GM19043 (cell line): ENCODE measurements at regions not wholly inside any gene's neighbourhood (a gene's known extent, or its start where the extent isn't known, plus 50 kb on each side); places are given as distances from the start of the nearest gene placed in this dataset.
"Not testable (repeated sequence)": the region's sequence is repeated elsewhere in the genome, so short reads cannot be mapped to it uniquely, and the experiment has no call there.

Source experiments
- ATAC-seq: cut with Tn5 transposase; IDR thresholded peaks from one replicate; pipeline ENCODE4 v1.9.1; 2021; ENCODE audit warnings: low read depth; ENCODE audit not compliant: unreplicated experiment

DNA sequence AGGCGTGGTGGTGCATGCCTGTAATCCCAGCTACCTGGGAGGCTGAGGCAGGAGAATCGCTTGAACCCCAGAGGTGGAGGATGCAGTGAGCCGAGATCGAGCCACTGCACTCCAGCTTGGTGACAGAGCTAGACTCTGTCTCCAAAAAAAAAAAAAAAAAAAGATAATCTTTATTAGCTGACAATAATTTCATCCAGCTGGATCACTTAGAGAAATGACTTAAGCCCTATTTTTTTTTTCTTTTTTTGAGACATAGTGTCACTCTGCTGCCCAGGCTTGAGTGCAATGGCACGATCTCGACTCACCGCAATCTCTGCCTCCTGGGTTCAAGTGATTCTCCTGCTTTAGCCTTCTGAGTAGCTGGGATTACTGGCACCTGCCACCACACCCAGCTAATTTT is 51.6 kb upstream of the MAP4K4 start:
- ATAC-seq = not testable (repeated sequence)

- no peak for ATAC-seq
These were observed 52.6 kb upstream of the MAP4K4 start for GRCh38 chr2:101644842-101645383.

- ATAC-seq = no peak
These were observed 54.4 kb upstream of the MAP4K4 start for GRCh38 chr2:101643004-101643524.

DNA sequence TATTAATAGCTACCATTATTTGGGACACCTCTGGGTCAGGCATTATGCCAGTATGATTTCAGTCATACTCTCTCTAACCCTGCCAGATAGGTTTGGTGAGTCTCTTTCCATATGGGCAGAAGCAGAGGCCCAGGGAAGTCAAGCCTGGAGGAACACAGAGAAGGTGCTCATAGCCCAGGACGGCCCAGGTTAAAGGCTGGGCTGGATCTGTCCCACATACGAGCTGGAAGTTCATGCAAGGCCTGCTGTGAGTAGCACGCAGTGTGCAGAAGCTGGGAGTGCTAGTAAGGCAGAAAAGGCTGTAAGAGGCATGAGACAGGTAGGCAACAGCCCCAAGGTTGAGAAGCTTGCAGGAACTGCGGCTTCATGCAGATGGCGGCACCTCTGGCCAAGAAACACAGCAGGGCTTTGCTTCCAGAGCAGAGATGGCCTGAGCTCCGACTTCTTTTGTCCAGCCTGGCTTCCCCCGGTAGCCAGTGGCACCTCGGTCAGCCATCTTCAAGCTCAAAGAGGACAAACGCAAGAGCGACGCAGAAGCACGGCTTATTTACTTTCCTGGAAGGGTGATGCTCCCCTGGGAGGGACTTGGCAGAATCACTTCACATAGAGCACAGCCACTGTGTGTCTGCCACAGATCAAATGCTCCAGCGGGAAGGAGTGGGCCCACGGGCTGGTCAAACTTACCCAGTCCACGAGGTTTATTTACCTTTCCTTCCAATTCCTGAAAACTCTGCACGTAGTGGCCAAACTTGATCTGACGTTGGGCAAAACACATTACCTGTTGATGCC is 58.5 kb upstream of the MAP4K4 start:
- ATAC-seq = no peak

DNA sequence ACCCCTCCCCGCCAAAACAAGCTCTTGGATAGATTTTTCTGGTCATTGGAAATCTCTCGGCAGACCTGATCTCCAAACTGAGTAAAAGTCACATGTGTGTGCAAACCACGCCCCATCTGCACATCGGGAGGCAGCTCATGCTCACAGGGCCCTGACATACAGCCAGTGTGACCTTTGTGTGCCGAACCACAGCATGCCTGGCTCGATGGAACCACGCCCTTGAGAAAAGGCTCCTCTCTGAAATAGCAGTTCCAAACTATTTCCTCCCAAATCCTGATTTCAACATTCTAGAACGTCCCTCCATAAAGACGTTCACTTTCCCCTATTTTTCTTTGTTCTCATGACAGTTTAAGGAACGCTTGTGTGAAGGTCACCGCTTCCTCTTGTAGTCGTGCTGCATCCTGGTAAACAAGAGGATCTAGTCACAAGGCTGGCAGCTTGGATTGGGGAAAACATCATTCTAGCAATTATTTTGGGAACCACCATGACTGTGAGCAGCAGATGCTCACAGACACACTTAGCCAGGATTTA is 59.3 kb upstream of the MAP4K4 start:
- ATAC-seq = no peak

- no peak for ATAC-seq
These were observed 67.1 kb upstream of the MAP4K4 start for GRCh38 chr2:101630224-101630949.

GRCh38 chr2:101628030-101628392 is 69.5 kb upstream of the MAP4K4 start:
- ATAC-seq = no peak

- no peak for ATAC-seq
These were observed 70.0 kb upstream of the MAP4K4 start for GRCh38 chr2:101627285-101628029.

DNA sequence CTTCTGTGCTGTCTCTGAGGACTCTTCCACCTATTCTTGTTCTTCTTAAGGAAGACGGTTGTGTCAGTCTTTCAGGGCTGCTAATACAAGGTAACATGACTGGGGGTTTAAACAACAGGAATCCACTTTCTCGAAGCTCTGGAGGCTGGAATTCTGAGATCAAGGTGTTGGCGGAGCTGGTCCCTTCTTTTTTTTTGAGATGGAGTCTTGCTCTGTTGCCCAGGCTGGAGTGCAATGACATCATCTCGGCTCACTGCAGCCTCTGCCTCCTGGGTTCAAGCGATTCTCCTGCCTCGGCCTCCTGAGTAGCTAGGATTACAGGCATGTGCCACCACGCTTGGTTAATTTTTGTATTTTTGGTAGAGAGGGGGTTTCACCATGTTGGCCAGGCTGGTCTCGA is 71.7 kb upstream of the MAP4K4 start:
- not testable (repeated sequence) for ATAC-seq

DNA sequence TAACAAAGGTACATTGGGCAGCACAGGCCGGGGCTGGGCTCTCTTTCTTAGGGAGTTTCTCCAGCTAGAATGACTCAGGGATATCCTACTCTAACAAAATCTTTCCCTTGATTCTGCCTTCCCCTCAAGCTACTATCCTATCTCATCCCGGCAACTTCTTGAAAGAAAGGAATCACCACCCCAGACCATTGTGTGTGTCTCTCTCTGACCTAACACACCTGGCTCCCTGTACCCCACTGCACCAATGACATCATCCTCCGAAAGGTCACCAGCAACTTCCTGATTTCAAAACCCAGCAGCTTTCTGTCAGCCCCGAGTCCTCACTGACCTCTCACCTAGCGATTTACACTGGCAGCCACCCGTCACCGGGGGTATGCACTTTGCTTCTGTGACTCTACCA is 72.1 kb upstream of the MAP4K4 start:
- ATAC-seq = no peak

GRCh38 chr2:101624706-101625332 is 72.7 kb upstream of the MAP4K4 start:
- no peak for ATAC-seq

DNA sequence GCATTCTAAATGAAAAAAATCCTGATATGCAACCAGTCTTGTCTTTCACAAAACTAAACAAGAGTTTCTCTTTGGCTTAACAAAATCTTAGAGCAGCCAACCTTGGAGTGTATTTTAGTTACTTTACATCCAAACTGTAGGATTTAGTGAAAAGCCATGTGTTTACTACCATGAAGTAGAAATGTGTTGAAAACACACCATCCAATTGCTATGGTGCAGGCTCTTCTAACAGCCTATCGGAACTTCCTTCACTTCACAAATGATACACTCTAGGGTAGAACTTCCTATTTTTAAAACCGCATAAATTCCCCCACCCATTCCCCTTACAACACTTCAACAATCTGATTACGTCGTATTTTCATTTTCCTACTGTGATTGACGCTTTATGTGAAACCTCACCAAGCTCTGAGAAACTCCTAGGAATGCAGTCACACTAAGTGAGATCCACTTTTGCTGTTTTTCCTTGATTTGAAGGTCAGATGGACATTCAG is 74.4 kb upstream of the MAP4K4 start:
- ATAC-seq = peak; percentile 78

- peak; percentile 77 for ATAC-seq
These were observed 75.1 kb upstream of the MAP4K4 start for GRCh38 chr2:101622210-101623030.

GRCh38 chr2:101619191-101619591 is 78.3 kb upstream of the MAP4K4 start:
- ATAC-seq = no peak

GRCh38 chr2:101617796-101618195 is 79.7 kb upstream of the MAP4K4 start:
- ATAC-seq = no peak

GRCh38 chr2:101617188-101617587 is 80.3 kb upstream of the MAP4K4 start:
- ATAC-seq = no peak

DNA sequence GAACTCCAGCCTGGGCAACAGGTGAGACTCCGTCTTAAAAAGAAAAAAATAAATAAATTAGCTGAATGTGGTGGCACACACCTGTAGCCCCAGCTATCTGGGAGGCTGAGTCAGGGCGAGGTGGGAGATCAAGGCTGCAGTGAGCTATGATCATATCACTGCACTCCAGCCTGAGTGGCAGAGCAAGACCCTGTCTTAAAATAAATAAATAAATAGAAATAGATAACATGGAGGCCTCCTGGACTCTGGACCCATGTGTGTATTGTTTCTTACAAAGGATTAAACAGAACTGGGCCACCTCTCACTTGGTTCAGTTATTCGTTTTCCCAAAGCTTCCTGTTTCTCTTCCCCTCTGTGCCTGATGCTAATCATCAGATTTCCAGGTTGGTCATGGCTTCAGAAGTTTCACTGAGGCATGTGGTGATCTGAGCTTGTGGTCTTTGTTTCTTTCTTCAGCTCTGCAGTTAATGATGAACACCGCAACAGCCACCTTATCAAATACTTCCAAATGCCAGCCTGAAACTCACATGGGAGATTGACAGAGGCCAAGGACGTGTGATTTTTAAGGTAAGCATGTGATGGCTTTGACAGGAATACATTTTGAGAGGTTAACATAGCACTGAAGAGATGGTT is 83.3 kb upstream of the MAP4K4 start:
- ATAC-seq = no peak

DNA sequence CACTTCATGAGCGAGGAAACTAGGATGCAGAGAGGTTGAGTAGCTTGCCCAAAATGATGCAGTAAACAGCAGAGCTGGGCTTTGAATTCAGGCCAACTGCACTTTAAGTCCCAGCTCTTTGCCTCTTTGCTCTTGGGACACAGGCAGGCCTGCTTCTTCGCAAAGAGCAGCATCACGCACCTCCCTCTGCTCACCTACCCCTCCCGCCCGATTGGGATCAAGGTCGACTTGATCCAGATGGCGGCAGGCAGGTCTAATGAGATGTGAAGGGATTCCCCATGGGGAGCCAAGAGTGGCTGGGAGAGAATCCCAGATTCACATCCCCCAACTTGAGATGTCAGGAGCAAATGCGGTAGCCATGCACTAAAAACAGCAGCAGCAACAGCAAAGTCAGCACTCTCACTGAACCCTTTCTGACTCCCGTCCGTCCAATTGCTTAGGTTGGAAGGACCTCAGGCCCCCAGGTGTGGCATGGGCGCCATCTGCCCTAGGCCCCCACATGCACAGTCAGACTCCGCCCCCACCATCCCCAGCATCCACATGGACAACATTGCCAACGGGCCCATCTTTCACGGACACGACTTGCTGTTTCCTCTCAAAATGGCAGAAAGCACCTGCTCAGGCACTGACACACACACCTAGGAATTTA is 84.3 kb upstream of the MAP4K4 start:
- no peak for ATAC-seq
